ES-I3 (cell line): ENCODE measurements at regions not wholly inside any gene's neighbourhood (a gene's known extent, or its start where the extent isn't known, plus 50 kb on each side); places are given as distances from the start of the nearest gene placed in this dataset.
"Not testable (repeated sequence)": the region's sequence is repeated elsewhere in the genome, so short reads cannot be mapped to it uniquely, and the experiment has no call there.

Source experiments
- H3K36me3 ChIP-seq: 2 replicates; pipeline ENCODE4 v1.6.1; 2013; ENCODE audit warnings: mild to moderate bottlenecking, low read length, control low read depth, moderate library complexity; ENCODE audit not compliant: insufficient read depth
- H3K4me1 ChIP-seq: 2 replicates; pipeline ENCODE4 v1.6.1; 2013; ENCODE audit warnings: mild to moderate bottlenecking, control low read depth, low read length; ENCODE audit not compliant: insufficient read depth
- H3K9ac ChIP-seq: 2 replicates; pipeline ENCODE4 v1.6.1; 2013; ENCODE audit warnings: low read depth, mild to moderate bottlenecking, low read length, moderate library complexity
- H3K9me3 ChIP-seq: 2 replicates; pipeline ENCODE4 v1.6.1; 2013; ENCODE audit warnings: mild to moderate bottlenecking, low read length, moderate library complexity; ENCODE audit not compliant: control insufficient read depth, insufficient read depth

DNA sequence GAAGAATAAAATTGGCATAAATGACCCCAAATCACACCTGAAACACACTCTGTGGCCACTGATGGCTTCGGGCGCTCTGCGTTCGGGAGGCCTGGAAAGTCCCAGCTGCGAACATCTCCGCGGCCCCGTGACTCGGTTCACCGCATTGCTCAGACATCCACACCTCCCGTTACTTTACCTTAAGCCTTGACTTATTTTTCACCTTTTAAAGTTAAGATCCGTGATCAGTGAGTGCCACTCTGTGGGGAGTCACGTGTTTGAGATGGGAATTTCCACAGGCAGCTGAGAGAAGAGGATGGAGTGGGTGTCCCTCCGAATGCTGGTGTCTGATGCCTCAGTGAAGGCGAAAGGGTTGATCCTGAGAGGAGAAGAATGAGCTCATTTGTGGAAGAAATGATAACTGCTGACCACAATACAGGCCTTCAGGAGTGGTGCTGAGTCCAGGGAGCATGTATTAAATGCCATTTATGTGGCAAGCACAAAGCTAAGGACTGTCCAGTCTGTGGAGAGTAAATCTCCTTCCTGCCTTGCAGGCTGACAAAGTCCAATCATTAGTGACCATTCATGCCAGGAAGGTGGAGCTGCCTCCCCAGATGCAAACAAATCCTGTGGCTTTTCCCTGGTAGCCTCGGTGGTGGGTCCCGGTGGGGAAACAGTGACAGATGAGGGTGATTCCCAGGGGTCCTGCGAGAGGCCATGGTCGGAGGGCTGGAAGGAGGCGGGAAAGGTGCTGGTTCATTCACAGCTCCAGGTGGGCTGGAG lies 168.8 kb downstream of the RTP5 start:
- Histone ChIP-seq H3K9ac (no peak overlapping the region), H3K4me1 (no peaks in the 10 kb centered on the region), H3K36me3 (no peaks in the 10 kb centered on the region), H3K9me3 (no peaks in the 10 kb centered on the region)

DNA sequence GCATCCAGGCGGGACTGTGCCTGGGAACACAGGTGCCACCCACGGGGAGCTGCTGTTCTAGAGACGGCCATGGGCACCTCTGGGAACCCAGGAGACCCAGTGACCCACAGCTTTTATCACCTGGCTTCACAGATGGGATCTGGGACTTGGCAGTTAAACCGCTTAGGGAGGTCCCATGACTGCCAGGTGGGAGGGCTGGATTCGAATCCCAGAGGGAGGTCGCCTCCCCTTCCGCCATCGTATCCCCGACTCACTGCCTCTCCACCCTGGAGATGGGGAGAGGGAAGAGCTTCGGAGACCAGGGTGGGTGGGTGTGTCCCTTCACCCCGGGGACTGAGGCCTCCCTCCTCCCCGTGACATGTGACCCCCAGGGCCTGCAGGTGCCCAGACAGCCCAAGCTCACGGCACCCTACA lies 169.4 kb downstream of the RTP5 start:
- Histone ChIP-seq H3K4me1 (no peaks in the 10 kb centered on the region), H3K9me3 (no peaks in the 10 kb centered on the region), H3K36me3 (no peaks in the 10 kb centered on the region), H3K9ac (no peak overlapping the region)

DNA sequence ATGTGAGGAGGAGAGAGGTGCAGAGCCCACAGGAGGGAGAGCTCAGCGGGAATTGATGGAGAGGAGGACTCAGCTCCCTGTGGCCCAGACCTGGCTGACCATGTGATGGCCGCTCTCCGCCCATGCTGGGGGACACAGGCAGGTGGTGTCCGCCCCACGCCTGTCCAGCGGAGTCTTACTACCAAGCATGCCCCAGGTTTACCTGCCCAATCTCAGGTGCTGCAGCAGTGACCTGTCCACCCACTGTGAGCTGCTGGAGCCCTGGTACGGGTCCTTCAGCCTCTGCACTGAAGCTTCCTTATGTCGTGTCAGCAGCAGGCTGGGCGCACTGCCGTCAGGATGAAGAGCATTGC lies 170.8 kb downstream of the RTP5 start:
- Histone ChIP-seq H3K4me1 (no peaks in the 10 kb centered on the region), H3K9me3 (no peaks in the 10 kb centered on the region), H3K36me3 (no peaks in the 10 kb centered on the region), H3K9ac (no peak overlapping the region)

DNA sequence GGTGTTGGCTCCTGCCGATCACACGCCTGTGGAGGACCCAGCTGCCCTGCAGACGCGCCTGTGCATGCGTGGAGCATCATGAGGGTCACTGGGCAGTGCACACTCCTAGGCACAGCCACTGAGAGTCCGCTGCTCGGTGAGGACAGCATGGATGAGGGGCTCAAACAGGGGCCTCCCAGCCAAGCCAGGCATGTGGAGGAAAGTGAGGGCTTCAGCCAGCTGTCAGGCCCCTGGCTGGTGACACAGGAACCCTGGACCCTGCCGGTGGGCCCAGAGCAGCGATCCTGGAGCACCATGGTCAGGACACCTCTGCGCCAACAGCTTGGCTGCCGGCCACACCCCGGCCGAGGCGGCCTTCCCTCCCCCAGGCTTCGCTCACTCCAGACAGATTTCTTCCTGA lies 171.2 kb downstream of the RTP5 start:
- H3K9me3 ChIP-seq: no peaks in the 10 kb centered on the region
- H3K4me1 ChIP-seq: no peaks in the 10 kb centered on the region
- H3K9ac ChIP-seq: no peak overlapping the region
- no peaks in the 10 kb centered on the region for H3K36me3 ChIP-seq

DNA sequence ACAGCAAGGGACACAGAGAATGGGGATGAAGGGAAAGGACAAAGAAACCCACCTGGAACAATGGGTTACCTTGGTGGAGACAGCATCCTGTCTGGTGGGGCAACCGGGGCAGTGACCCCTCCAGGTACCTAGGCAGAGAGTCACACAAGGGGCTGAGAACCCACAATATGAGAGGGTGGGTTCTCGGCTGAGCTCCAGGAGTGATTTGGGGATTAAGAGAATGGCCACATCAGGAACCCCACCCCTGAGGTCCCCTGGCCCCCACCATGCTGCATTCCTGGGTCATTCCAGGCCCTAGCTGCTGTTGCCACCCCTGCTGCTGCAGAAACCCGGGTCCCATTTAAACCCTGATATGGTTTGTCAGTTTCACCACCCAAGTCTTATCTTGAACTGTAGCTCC lies 172.3 kb downstream of the RTP5 start:
- no peak overlapping the region for H3K9ac ChIP-seq
- H3K36me3 ChIP-seq: no peaks in the 10 kb centered on the region
- no peaks in the 10 kb centered on the region for H3K9me3 ChIP-seq
- H3K4me1 ChIP-seq: no peaks in the 10 kb centered on the region

DNA sequence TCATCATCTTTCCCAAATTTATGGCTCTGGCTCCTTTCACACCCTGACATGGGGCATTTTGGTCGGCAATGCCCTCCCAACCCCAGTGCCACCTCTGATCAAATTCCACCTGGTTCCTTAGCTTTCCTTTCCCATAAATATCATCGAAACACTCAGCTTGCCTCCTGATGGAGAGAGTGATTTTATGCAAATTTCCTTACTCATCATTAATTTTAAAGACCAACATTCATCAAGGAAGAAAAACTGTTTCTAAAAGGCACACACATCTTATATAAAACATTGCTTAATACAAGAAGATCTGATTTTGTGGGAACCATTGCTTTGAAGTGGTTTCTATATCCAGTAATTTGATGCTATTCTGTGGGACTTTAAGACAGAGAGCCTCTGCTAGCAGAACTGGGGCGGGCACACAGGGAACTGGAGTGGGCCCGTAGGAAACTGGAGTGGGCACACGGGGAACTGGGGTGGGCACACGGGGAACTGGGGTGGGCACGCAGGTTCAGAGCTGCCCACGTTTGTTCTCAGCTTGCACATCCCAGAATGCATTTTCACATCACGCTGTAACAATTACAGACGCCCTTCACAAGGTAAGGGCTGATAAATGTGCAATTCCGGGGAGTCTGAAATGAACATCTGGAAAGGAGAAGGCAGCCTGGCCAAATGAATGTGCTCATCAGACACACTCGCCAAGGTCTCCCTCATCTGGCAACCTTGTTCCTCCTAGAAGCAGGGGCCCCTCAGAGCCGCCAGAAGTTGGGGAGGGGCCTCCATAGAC lies 174.2 kb downstream of the RTP5 start:
- H3K36me3 ChIP-seq: no peaks in the 10 kb centered on the region
- no peaks in the 10 kb centered on the region for H3K4me1 ChIP-seq
- H3K9me3 ChIP-seq: no peaks in the 10 kb centered on the region
- H3K9ac ChIP-seq: no peak overlapping the region

DNA sequence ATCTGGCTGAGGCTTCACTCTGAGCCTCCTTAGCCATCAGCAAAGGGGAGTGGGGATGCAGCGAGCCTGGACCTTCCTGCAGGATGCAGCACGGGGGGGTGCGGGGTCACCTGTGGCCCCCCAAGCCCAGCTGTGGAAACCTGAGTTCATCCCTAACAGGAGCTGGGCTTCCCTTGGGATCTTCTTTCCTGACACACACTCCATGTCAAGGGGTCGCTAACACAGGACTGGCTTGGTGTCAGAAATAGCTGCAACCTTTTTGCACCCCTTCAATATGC lies 174.7 kb downstream of the RTP5 start:
- H3K4me1 ChIP-seq: no peaks in the 10 kb centered on the region
- H3K9ac ChIP-seq: no peak overlapping the region
- no peaks in the 10 kb centered on the region for H3K9me3 ChIP-seq
- H3K36me3 ChIP-seq: no peaks in the 10 kb centered on the region

DNA sequence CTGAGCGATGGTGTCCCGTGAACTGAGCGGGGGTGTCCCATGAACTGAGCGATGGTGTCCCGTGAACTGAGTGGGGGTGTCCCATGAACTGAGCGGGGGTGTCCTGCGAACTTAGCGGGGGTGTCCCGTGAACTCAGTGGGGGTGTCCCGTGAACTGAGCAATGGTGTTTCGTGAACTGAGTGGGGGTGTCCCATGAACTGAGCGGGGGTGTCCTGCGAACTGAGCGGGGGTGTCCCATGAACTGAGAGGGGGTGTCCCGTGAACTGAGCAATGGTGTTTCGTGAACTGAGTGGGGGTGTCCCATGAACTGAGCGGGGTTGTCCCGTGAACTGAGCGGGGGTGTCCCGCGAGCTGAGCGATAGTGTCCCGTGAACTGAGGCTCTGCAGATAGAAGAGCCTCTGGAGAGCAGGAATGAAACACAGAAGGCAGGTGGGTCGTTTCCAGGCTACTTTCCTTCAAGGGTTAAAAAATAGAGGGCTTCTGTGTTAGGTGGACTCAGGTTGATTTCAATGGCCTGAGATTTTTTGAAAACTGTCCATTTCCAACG lies 176.1 kb downstream of the RTP5 start:
- H3K9me3 ChIP-seq, H3K9ac ChIP-seq, H3K36me3 ChIP-seq, H3K4me1 ChIP-seq: not testable (repeated sequence)

DNA sequence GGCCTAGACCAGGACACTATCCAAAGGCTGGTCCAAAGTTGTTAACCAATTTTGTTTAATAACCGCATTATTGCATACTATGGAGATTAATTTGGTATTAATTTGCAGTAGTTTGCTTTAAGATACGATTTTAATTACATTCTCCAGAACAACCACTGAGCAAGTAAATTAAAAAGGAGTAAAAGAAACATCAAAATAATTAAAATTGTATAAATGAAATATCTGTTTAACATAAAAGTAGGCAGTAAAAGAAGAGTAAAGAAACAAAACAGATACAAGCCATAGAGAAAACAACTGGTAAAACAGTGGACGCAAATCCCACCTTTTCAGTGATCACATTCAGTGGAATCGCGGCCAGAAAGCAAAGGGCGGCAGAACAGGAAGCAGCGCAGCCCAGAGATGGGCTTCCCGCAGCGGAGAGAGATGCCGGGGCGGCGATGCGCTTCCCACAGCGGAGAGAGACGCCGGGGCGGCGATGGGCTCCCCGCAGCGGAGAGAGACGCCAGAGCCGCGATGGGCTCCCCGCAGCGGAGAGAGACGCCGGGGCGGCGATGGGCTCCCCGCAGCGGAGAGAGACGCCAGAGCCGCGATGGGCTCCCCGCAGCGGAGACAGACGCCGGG lies 176.8 kb downstream of the RTP5 start:
- Histone ChIP-seq H3K9me3 (no peaks in the 10 kb centered on the region), H3K9ac (no peak overlapping the region), H3K36me3 (no peaks in the 10 kb centered on the region), H3K4me1 (no peaks in the 10 kb centered on the region)

DNA sequence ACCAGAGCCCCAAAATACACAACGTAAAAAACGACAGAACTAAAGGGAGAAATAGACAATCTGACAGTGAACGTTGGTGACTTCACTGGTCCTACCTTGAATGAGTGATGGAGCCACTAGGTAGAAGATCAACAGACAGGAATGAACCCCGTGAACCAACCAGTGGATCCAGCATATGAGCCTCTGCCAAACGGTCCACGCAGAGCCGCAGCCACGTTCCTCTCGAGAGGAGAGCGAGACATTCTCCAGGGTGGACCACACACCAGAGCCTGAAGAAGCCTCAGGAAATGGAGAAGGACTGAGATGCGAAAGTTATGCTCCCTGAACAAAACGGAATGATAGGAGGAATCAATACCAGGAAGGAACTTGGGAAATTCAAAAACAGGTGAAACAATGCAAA lies 178.4 kb downstream of the RTP5 start:
- Histone ChIP-seq H3K9ac (no peak overlapping the region), H3K36me3 (no peaks in the 10 kb centered on the region), H3K9me3 (no peaks in the 10 kb centered on the region), H3K4me1 (no peaks in the 10 kb centered on the region)

DNA sequence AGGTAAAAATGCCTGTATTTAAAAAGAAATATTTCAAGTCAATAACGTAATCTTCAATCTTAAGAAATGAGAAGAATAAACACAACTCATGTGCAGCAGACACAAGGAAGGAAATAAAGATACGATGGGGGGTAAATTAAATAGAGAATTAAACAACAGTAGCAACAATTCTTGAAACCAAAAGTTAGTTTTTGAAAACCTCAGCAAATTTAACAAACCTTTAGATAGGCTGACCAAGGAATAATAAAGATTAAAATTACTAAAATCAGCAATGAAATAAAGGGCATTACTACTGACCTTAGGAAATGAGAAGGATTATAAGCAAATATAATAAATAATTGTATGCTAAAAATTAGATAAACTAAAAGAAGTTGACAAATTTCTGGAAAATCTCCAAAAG lies 178.9 kb downstream of the RTP5 start:
- Histone ChIP-seq H3K9me3 (no peaks in the 10 kb centered on the region), H3K36me3 (no peaks in the 10 kb centered on the region), H3K9ac (no peak overlapping the region), H3K4me1 (no peaks in the 10 kb centered on the region)

DNA sequence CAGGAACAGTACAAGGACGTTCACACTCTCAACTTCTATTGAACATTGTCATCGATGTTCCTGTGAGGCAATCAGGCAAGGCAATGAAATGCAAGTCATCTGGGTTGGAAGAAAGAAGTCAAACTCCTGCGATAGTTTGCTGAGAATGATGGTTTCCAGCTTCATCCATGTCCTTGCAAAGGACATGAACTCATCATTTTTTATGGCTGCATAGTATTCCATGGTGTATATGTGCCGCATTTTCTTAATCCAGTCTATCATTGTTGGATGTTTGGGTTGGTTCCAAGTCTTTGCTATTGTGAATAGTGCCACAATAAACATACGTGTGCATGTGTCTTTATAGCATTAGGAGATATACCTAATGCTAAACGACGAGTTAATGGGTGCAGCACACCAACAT lies 180.0 kb downstream of the RTP5 start:
- H3K9ac ChIP-seq, H3K36me3 ChIP-seq, H3K4me1 ChIP-seq, H3K9me3 ChIP-seq: not testable (repeated sequence)

DNA sequence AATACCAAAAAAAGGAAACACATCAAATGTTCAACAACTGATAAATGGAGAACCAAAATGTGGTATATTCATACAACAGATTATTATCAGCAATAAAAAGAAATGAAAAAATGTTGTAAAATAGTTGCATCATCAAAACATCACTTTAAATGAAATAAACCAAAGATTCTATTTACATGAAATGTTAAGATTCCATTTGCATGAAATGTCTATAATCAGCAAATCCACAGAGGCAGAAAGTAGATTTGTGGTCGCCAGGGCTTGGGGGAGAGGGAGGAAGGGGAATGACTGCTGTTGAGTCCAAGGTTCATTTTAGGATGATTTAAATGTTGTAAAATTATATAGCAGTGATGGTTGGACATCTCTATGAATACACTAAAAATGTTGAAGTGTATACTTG lies 181.9 kb downstream of the RTP5 start:
- Histone ChIP-seq H3K9me3 (no peaks in the 10 kb centered on the region), H3K4me1 (no peaks in the 10 kb centered on the region), H3K36me3 (no peaks in the 10 kb centered on the region), H3K9ac (no peak overlapping the region)

DNA sequence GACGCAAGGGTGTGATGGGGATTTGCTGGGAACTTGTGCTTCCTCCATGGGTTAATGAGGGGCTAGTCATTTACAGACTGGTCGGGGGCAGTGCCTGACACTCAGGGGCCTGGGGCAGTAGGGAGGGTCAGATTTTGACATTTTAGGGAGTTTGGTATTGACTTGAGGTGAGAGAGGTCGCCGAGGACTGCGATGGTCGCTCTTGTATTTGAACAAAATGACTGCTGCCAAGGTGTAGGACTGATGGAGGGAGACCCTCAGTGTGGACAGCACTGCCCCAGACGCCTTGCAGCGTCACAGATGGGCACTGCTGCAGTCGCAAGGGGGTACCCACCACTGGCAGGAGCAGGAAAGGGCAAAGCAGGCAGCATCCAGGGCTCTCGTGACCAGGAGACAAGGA lies 182.9 kb downstream of the RTP5 start:
- H3K36me3 ChIP-seq: no peaks in the 10 kb centered on the region
- no peaks in the 10 kb centered on the region for H3K4me1 ChIP-seq
- H3K9ac ChIP-seq: no peak overlapping the region
- H3K9me3 ChIP-seq: no peaks in the 10 kb centered on the region

DNA sequence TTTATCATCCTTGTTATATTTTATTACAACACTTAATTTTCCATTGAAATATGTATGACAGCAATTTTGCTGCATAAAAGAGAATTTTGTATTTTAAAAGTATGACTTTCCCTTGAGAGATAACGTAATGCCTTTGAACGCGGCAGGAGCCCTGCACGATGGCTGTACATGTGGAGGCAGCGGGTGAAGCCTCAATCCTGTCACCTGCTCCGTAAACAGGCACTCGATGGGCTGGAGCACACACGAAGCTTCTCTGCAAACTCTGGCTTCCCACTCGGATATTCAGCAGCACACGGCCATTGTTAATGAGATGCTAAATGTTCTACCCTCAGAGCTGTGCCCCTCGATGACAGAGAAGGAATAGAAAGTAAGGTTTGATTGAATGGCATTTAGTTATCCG lies 184.4 kb downstream of the RTP5 start:
- H3K9me3 ChIP-seq: no peaks in the 10 kb centered on the region
- H3K36me3 ChIP-seq: no peaks in the 10 kb centered on the region
- H3K4me1 ChIP-seq: no peaks in the 10 kb centered on the region
- H3K9ac ChIP-seq: no peak overlapping the region
